ENCODE measurements at regions not wholly inside any gene's neighbourhood (a gene's known extent, or its start where the extent isn't known, plus 50 kb on each side); places are given as distances from the start of the nearest gene placed in this dataset.
A peak's percentile ranks its signal among the peaks of the same experiment; 100 is the strongest.
"Not testable (repeated sequence)": the region's sequence is repeated elsewhere in the genome, so short reads cannot be mapped to it uniquely, and the experiment has no call there.

DNA sequence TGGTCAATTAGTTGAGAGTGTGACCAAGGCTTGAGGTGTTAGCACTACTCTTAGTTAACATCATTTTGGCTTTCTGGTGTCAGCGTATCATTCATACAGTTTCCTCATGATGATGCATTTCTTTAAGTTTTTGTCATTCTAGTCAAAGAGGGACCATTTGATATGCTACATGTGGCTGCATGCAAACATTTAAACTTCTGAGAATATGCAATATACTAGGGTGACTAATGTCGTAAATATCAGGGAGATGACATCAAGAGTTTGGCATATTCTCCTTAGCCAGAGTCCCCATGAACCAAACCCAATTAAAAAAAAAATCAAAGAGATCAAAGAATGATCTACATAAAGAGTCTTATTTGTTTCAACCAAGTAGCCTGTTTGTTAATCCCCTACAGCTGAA, 537.4 kb upstream of the PCDH7 start:
- no peak for DNase-seq
- H3K36me3 ChIP-seq (replicated peaks; ENCODE audit: control insufficient read depth, insufficient read depth, low read length) = no peaks in the 10 kb centered on the region
- no peak overlapping the region for H3K4me3 ChIP-seq (ENCODE audit: insufficient read depth, low read depth, low read length)
- no peaks in the 10 kb centered on the region for H3K27me3 ChIP-seq (ENCODE audit: control insufficient read depth, insufficient read depth, low read length)

DNA sequence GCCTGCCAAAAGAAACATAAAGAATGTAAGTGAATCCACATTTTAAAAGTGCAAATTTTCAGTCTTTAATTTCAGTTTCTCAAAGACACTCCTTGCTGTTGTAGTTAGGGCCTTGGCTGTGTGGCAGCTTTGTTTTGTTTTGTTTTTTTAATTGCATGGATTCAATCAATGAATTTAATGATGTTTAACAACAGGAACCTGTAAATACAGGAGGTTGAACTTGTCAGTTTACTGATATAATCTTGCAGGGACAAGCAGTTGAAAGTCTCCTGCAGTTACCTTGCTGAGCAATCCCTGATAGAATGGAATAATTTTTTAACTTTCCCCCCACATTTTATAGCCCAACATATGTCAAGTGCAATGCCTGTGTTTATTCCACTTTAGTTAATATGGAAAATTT, 528.3 kb upstream of the PCDH7 start:
- H3K27me3 ChIP-seq (ENCODE audit: control insufficient read depth, insufficient read depth, low read length) = no peaks in the 10 kb centered on the region
- no peak overlapping the region for H3K4me3 ChIP-seq (ENCODE audit: insufficient read depth, low read depth, low read length)
- H3K36me3 ChIP-seq (replicated peaks; ENCODE audit: control insufficient read depth, insufficient read depth, low read length) = no peaks in the 10 kb centered on the region
- DNase-seq = no peak

DNA sequence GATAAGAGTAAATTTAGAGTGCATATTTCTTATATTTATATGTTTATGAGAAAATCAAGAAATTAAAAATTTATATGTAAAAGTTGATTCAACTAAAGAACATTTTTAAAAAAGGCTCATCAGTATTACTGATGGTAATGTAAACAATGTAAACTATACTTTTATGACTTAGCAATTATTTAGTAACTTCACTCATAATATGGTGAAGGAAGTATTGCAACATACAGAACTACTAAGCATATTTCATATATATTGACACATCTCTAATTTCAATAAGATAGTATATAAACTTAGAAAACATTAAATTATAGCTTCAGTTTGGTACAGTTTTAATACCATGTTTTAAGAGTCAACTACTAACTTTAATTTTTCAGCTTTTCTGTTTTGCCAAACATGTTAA, 512.8 kb upstream of the PCDH7 start:
- Histone ChIP-seq H3K27me3 (ENCODE audit: control insufficient read depth, insufficient read depth, low read length) (no peaks in the 10 kb centered on the region), H3K4me3 (ENCODE audit: insufficient read depth, low read depth, low read length) (no peak overlapping the region), H3K36me3 (replicated peaks; ENCODE audit: control insufficient read depth, insufficient read depth, low read length) (no peaks in the 10 kb centered on the region)
- DNase-seq = no peak

DNA sequence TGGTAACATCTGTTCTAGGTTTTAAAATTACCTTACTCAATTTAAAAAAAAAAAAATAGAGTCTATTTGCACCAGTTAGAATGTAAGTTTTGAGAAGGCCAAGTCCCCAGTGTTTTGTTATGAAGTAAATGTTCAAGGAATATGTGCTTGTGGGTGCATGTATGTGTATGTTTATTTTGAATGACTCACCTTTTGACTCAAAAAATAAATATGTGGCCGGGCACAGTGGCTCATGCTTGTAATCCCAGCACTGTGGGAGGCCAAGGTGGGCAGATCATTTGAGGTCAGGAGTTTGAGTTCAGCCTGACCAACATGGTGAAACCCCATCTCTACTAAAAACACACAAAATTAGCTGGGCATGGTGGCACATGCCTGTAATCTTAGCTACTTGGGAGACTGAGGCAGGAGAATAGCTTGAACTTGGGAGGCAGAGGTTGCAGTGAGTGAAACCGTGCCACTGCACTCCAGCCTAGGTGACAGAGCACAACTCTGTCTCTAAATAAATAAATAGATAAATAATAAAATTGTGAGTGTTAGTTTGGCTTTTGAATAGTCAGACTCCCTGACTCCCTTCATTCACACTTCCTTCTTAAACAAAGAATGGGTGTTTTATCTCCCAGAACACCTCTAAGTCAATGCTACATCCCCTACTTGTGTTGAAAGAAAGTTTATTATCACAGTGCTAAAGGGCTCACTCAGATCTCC, 511.3 kb upstream of the PCDH7 start:
- no peak for DNase-seq
- H3K4me3 ChIP-seq (ENCODE audit: insufficient read depth, low read depth, low read length) = no peak overlapping the region
- no peaks in the 10 kb centered on the region for H3K27me3 ChIP-seq (ENCODE audit: control insufficient read depth, insufficient read depth, low read length)
- H3K36me3 ChIP-seq (replicated peaks; ENCODE audit: control insufficient read depth, insufficient read depth, low read length) = no peaks in the 10 kb centered on the region

DNA sequence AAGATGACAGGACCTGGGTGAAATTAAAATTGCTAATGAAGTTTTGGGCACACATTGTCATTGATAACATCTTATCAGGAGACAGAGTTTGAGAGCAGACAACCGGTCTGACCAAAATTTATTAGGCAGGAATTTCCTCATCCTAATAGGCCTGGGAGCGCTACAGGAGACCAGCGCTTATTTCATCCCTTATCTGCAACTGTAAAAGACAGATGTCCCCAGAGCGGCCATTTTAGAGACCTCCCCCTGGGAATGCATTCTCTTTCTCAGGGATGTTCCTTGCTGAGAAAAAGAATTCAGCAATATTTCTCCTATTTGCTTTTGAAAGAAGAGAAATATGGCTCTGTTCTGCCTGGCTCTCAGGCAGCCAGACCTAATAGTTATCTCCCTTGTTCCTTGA, 504.2 kb upstream of the PCDH7 start:
- H3K27me3 ChIP-seq (ENCODE audit: control insufficient read depth, insufficient read depth, low read length); H3K36me3 ChIP-seq (replicated peaks; ENCODE audit: control insufficient read depth, insufficient read depth, low read length); DNase-seq; H3K4me3 ChIP-seq (ENCODE audit: insufficient read depth, low read depth, low read length): not testable (repeated sequence)

DNA sequence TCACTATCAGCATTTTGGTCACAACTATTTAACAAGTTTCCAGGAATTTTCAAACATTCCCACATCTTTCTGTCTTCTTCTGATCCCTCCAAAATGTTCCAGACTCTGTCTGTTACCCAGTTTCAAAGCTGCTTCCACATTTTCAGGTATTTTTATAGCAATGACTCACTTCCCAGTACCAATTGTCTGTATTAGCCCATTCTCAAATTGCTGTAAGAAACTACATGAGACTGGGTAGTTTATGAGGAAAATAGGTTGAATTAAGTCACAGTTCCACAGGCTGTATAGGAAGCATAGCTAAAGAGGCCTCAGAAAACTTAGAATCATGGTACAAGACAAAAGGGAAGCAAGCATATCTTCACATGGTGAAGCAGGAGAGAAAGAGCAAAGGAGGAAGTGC, 475.0 kb upstream of the PCDH7 start:
- no peaks in the 10 kb centered on the region for H3K36me3 ChIP-seq (replicated peaks; ENCODE audit: control insufficient read depth, insufficient read depth, low read length)

DNA sequence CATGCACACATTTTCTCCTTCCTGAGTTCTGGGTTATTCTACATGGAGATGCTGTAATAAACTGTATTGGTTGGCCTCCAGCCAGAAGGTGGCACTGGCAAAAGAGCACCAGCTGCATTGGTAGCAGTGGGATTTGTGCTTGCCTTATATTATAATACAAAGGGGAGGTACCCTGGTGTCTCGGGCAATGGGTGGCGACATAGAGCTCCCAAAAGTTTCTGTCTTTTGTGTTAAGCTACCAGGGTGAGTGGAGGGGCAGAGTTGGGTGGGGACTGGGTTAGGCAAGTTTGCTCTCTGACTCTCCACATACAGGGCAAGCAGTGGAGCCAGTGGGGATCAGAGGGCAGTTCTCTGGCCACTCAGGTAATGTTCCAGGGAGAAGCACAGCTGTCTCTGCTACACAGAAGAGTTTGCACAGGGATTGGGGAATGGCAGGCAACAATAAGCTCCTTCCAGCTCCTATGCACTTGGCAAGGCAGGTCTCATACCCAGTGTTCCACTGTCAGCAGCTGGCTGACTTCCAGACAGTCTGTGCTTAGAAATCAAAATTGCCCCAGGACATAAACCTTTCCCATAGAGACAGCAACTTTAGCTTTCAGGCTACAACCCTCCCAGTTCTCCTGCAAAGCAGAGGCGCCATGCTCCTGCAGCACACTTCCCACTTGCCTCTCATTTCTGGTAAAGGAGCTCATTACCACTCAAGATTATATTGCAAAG, 463.9 kb upstream of the PCDH7 start:
- Histone ChIP-seq H3K27me3 (ENCODE audit: control insufficient read depth, insufficient read depth, low read length) (no peaks in the 10 kb centered on the region), H3K4me3 (ENCODE audit: insufficient read depth, low read depth, low read length) (no peak overlapping the region), H3K36me3 (replicated peaks; ENCODE audit: control insufficient read depth, insufficient read depth, low read length) (no peaks in the 10 kb centered on the region)
- DNase-seq = peak; percentile 4

More for the DNA sequence above, 475.0 kb upstream of the PCDH7 start:
- Histone ChIP-seq H3K4me3 (ENCODE audit: insufficient read depth, low read depth, low read length) (no peak overlapping the region), H3K27me3 (ENCODE audit: control insufficient read depth, insufficient read depth, low read length) (no peaks in the 10 kb centered on the region)
- DNase-seq = no peak

DNA sequence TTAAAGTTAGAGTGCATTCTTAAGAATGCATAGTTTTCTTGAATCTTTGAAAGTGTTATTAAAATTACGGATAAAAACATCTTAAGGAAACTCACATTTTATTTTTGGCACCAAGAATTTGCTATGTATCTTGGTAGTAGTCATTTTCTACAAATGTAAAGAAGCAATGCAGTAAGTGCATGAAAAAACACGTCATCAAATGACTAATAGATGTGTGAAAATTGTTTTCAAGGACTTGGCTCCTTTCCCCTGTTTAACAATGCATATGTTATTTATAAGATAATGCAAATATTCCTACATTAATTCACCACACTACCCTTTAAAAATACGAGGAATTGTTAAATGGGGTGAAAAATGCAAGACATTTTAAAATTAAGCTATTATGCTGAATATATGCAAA, 461.2 kb upstream of the PCDH7 start:
- Histone ChIP-seq H3K36me3 (replicated peaks; ENCODE audit: control insufficient read depth, insufficient read depth, low read length) (no peaks in the 10 kb centered on the region), H3K4me3 (ENCODE audit: insufficient read depth, low read depth, low read length) (no peak overlapping the region), H3K27me3 (ENCODE audit: control insufficient read depth, insufficient read depth, low read length) (no peaks in the 10 kb centered on the region)
- DNase-seq = no peak

DNA sequence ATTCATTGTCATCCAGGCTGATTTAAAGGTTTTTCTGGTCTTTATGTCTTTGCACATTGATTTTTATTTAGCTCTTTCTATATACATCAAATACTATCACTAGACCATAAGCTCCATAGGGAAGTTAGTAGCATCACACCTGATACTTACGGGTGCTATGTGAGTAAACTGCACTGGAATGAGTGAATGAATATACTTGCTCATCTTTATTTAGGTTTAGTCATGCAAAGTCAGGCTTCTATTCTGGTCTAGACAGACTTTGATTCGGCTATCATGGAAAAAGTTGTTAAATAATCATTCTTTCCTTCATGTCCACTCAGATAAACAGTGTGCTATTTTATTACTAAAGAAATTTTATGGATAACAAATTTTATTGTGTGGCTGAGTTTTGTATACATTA, 457.8 kb upstream of the PCDH7 start:
- Histone ChIP-seq H3K27me3 (ENCODE audit: control insufficient read depth, insufficient read depth, low read length) (no peaks in the 10 kb centered on the region), H3K4me3 (ENCODE audit: insufficient read depth, low read depth, low read length) (no peak overlapping the region), H3K36me3 (replicated peaks; ENCODE audit: control insufficient read depth, insufficient read depth, low read length) (no peaks in the 10 kb centered on the region)
- DNase-seq = no peak

DNA sequence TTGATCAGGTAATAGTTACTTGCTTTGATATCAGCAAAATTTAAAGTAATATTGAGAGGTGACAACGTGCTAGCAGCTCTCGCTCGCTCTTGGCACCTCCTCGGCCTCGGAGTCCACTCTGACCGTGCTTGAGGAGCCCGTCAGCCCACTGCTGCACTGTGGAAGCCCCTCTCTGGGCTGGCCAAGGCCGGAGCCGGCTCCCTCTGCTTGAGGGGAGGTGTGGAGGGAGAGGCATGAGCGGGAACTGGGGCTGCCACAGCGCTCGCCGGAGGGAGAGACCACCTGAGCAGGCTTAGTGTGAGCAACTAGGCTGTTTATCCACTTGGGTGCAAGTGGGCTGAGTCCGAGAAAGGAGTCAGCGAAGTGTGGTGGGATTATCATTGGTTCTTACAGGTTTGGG, 455.7 kb upstream of the PCDH7 start:
- H3K27me3 ChIP-seq (ENCODE audit: control insufficient read depth, insufficient read depth, low read length) = no peaks in the 10 kb centered on the region
- H3K36me3 ChIP-seq (replicated peaks; ENCODE audit: control insufficient read depth, insufficient read depth, low read length) = no peaks in the 10 kb centered on the region
- no peak overlapping the region for H3K4me3 ChIP-seq (ENCODE audit: insufficient read depth, low read depth, low read length)
- DNase-seq = no peak

DNA sequence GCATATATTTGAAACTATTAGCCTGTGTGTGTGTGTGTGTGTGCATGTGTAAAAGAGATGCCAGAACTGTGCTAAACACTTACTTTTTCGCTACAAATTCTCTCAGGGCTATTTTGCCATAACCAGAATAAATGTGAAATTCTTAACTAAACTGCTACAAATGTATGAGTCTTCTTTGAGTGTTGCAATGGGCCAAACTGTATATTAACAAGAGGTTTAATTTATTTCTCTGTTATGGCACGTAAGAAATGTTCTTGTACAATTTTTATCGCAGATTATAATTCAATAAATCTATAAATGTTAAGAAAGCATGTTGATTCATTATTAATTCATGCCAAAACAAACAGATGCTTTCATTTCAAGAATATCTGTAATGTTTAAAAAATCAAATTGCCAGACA, 454.5 kb upstream of the PCDH7 start:
- Histone ChIP-seq H3K27me3 (ENCODE audit: control insufficient read depth, insufficient read depth, low read length) (no peaks in the 10 kb centered on the region), H3K4me3 (ENCODE audit: insufficient read depth, low read depth, low read length) (no peak overlapping the region), H3K36me3 (replicated peaks; ENCODE audit: control insufficient read depth, insufficient read depth, low read length) (no peaks in the 10 kb centered on the region)
- no peak for DNase-seq

DNA sequence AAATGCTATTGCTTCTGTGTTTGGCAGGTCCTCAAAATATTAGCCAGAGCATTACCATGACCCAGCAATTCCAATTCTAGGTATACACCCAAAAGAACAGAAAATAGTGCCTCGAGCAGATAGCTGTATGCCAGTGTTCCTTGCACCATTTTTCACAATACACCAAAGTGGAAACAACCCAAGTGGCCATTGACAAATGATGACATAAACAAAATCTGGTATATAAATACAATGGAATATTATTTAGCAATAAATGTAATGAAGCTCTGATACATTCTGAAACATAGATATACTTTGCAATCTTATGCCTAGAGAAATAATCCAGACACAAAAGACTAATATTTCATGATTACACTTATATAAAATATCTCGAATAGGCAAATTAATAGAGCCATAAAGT, 451.8 kb upstream of the PCDH7 start:
- Histone ChIP-seq H3K36me3 (replicated peaks; ENCODE audit: control insufficient read depth, insufficient read depth, low read length) (no peaks in the 10 kb centered on the region), H3K27me3 (ENCODE audit: control insufficient read depth, insufficient read depth, low read length) (no peaks in the 10 kb centered on the region), H3K4me3 (ENCODE audit: insufficient read depth, low read depth, low read length) (no peak overlapping the region)
- DNase-seq = no peak

DNA sequence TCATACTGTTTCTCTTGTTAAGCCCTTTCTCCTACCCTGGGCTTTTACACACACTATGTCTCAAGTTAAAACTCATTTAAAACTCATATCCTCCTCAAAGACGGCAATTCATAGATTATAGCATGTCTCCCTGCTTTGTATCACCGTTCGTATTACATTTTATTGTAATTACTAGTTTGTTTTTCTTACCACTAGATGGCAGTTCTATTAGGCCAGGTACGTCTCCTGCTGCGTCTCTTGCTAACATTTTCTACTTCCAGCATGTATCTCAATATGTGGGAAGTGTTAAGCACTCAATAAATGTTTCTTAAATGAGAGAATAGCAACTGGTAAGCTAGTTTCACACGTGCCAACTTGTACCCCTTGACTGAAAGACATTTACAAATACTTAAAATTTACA, 450.3 kb upstream of the PCDH7 start:
- DNase-seq = peak; percentile 4
- H3K27me3 ChIP-seq (ENCODE audit: control insufficient read depth, insufficient read depth, low read length) = no peaks in the 10 kb centered on the region
- H3K4me3 ChIP-seq (ENCODE audit: insufficient read depth, low read depth, low read length) = no peak overlapping the region
- H3K36me3 ChIP-seq (replicated peaks; ENCODE audit: control insufficient read depth, insufficient read depth, low read length) = no peaks in the 10 kb centered on the region

DNA sequence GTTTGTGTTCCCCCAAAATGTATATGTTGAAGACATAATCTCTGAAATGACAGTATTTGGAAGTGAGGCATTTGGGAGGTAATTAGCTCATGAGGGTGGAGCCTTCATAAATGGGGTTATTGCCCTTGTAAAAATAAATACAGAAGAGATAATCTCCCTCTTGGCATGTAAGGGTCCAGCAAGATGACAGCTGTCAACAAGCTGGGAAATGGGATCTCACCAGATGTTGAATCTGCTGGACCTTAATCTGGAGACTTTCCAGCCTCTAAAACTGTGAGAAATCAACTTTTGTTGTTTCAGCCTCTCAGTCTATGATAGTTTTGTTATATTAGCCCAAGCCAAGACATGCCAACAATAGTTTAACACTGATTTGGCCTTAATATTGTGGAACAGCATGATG, 438.2 kb upstream of the PCDH7 start:
- no peak for DNase-seq
- Histone ChIP-seq H3K27me3 (ENCODE audit: control insufficient read depth, insufficient read depth, low read length) (no peaks in the 10 kb centered on the region), H3K4me3 (ENCODE audit: insufficient read depth, low read depth, low read length) (no peak overlapping the region), H3K36me3 (replicated peaks; ENCODE audit: control insufficient read depth, insufficient read depth, low read length) (no peaks in the 10 kb centered on the region)

DNA sequence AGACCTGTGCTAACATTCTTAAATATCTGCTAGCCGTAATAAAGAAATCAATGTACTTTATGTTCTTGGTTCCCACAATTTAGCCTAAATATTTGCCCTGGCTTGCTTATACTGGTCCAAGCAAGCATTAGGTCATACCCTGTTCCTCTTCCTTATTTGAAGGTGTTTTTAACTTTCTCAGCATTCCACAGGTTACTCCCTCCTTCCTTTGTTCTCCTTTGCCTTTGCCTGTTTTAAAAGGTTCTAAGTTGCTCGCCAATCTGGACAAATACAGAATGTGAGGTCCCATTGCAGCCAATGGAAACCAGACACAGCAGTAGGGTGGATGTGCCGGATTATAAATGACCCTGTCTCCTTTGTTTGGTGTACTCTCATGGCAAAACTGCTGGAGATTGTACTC, 436.8 kb upstream of the PCDH7 start:
- DNase-seq = no peak
- Histone ChIP-seq H3K4me3 (ENCODE audit: insufficient read depth, low read depth, low read length) (no peak overlapping the region), H3K36me3 (replicated peaks; ENCODE audit: control insufficient read depth, insufficient read depth, low read length) (no peaks in the 10 kb centered on the region), H3K27me3 (ENCODE audit: control insufficient read depth, insufficient read depth, low read length) (no peaks in the 10 kb centered on the region)
